WI38 (cell line): ENCODE measurements at regions not wholly inside any gene's neighbourhood (a gene's known extent, or its start where the extent isn't known, plus 50 kb on each side); places are given as distances from the start of the nearest gene placed in this dataset.

ENCODE experiments used
- H3K4me3 ChIP-seq: 2 replicates; pipeline ENCODE4 v1.5.1; 2011; ENCODE audit warnings: low read depth, mild to moderate bottlenecking, control low read depth, low read length
- TF ChIP-seq, protein P1 (sequence below): IDR thresholded peaks from 2 replicates; pipeline ENCODE4 v1.5.1; 2012; ENCODE audit warnings: low read depth, mild to moderate bottlenecking, control low read depth, low read length

DNA sequence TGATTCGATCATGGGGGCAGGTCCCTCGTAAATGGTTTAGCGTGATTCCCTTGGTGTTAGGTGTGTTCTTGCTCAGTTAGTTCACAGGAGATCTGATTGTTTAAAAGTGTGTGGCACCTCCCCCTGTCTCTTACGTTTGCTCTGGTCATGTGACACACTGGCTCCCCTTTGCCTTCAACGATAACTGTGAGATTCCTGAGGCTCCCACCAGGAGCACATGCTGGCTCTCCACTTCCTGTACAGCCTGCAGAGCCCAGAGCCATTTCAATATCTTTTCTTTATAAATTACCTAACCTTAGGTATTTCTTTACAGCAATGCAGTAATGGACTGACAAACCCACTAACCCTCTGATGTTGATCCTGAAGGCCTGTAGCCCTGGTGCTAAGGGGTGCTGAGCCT is 141.9 kb downstream of the FCRL5 start:
- TF ChIP-seq, protein P1, sequence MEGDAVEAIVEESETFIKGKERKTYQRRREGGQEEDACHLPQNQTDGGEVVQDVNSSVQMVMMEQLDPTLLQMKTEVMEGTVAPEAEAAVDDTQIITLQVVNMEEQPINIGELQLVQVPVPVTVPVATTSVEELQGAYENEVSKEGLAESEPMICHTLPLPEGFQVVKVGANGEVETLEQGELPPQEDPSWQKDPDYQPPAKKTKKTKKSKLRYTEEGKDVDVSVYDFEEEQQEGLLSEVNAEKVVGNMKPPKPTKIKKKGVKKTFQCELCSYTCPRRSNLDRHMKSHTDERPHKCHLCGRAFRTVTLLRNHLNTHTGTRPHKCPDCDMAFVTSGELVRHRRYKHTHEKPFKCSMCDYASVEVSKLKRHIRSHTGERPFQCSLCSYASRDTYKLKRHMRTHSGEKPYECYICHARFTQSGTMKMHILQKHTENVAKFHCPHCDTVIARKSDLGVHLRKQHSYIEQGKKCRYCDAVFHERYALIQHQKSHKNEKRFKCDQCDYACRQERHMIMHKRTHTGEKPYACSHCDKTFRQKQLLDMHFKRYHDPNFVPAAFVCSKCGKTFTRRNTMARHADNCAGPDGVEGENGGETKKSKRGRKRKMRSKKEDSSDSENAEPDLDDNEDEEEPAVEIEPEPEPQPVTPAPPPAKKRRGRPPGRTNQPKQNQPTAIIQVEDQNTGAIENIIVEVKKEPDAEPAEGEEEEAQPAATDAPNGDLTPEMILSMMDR, result no peak
- no peak overlapping the region for H3K4me3 ChIP-seq

DNA sequence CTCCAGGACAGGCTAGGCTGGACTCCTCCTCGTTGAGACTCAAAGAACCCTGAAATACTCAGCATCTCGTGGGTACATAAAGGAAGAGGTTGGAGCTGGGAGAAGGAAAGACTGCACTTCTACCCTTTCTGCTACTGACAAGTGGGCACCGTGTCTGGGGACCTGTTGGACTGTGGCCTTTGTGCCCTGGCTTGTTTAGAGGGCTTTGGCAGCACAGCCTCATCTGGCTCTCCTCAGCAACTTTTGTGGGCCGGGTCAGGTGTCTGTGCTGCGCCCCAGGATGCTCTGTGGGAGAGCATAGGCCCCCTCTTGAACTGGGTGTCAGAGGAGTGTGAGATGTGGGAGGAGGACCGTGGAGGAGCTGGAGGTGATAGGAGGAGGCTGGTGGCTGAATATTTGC is 142.4 kb downstream of the FCRL5 start:
- H3K4me3 ChIP-seq, result no peak overlapping the region
- TF ChIP-seq, protein P1, result no peak

DNA sequence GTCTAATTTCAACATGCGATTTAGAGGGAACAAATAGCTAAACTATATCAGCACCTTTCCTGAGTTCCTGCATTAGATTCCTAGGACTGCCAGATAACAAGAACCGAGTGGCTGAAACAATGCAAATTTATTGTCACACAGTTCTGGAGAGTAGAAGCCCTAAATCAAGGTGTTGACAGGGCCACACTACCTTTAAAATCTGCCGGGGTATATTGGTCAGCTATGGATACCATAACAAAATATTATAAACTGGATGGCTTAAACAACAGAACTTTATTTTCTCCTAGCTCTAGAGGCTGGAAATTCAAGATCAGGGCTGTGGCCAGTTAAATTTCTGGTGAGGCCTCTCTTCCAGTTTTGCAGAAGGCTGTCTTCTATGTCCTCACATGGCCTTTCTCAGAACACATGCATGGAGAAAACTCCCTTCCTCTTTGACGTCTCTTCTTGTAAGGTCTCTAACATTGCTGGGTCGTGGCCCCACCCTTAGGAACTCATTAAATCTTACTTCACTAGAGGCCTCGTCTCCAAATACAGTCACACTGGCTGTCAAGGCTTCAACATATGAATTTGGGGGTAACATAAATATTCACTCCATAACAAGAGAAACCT is 144.3 kb downstream of the FCRL5 start:
- TF ChIP-seq, protein P1, result no peak
- H3K4me3 ChIP-seq, result no peak overlapping the region

DNA sequence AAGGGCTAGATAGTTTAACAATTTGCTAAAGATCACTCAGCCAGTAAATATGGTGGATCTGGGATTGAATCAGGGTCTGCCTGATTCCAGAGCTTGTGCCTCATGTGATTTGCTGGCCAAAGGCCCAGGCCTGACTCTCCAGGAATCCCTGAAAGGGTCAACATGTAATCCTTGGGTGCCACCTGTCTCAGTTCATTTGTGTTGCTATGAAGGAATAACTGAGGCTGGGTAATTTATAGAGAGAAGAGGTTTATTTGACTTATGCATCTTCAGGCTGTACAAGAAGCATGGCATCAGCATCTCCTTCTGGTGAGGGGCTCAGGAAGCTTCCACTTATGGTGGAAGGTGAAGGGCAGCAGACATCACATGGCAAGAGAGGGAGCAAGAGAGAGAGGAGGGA is 144.9 kb downstream of the FCRL5 start:
- TF ChIP-seq, protein P1, result no peak
- no peak overlapping the region for H3K4me3 ChIP-seq

DNA sequence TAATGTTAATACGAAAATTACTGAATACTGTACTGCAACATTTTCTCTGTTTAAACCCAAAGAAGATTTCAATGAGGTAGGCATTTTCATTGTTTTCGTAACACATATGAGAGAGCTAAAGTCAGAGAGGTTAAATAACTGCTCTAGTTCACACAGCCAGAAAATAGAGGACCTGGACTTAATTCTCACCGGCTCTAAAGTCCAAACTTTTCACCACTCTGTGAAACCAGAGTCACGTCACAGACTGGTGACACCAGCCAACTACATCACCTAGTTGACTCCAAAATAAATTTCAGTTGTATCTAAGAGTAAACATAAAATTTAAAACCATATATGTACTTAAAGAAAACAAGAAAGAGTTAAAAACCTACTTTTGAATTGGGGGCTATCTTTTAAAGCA is 146.7 kb downstream of the FCRL5 start:
- TF ChIP-seq, protein P1, result no peak

DNA sequence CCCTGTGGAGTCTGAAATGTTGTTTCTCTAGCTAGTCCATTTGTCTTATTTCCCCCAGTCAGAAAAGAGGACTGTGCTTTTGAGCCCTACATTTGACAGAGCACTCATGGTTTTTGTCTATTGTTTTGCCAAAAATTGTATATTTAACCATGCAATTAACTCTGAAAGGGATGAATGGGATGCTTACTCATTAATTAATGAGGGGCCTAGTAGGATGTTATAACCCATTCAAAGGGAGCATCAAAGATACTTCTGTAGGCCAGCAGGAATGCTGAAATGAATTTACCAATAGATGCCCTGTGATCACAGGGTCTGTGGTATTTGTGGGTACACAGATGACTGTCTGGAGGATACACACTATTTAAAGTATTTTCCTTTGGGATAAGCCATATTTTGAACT is 147.7 kb downstream of the FCRL5 start:
- TF ChIP-seq, protein P1, result no peak
- no peak overlapping the region for H3K4me3 ChIP-seq

More for the DNA sequence above, 146.7 kb downstream of the FCRL5 start:
- H3K4me3 ChIP-seq, result no peak overlapping the region

DNA sequence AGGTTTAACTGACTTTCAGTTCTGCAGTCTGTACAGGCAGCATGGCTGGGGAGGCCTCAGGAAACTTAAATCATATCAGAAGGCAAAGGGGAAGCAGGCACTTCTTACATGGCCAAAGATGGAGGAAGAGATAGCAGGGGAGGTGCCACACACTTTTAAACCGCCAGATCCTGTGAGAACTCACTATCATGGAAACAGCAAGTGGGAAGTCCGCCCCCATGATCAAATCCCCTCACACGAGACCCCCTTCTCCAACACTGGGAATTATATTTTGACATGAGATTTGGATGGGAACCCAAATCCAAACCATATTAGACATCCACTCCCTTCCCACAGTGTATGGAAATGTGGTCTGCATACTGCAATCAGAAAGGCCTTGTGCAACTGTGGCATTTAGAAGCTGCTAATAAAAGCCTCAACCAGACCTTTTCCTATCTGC is 148.2 kb downstream of the FCRL5 start:
- TF ChIP-seq, protein P1, result no peak
- H3K4me3 ChIP-seq, result no peak overlapping the region
